ENCODE measurements at regions not wholly inside any gene's neighbourhood (a gene's known extent, or its start where the extent isn't known, plus 50 kb on each side); places are given as distances from the start of the nearest gene placed in this dataset.
"Not testable (repeated sequence)": the region's sequence is repeated elsewhere in the genome, so short reads cannot be mapped to it uniquely, and the experiment has no call there.

DNA sequence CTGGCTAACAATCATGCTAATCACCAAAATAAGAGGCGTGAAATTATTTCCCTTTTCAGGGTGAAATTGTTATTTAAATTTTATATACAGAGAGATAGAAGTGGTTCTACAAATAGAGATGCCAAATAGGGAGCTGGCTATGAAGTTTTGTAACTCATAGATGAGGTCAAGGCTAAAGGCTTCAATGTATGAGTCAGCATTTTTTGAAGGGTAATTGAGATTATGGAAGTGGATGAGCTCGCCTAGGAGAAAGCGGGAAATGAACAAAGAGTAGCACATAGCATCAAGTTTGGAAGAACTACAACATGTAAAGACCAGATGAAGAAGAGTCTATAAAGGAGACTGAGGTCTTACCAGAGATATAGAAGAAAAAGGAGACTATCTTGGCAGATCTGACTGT lies 838.1 kb downstream of the DNAJB9 start:
- intact Hi-C loops (cut with micrococcal nuclease): no loop called here

DNA sequence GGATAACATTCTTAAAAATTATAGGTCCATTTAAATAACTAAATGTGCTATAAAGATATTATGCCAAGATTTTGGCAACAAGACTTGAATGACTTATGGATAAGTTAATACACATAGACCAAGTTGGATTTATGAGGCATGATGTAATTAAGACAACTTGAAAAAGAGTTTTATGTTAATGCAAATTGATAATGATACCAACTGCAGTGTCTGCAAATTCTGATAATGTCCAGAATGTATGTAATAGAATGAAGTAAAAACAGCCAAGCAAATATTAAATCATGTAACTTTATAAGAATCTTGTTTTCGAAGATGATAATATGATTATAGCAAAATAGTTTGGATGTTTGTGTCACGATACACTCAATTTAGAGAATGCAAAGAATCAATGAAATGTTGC lies 868.3 kb downstream of the DNAJB9 start:
- Mint-ChIP-seq H3K27ac (no peak overlapping the region), H3K9me3 (peaks cover 0 to 8% (median 2%) of the 10 kb centered on the region in 11 donors), H3K4me1 (no peaks in the 10 kb centered on the region), H3K4me3 (no peak overlapping the region), H3K36me3 (no peaks in the 10 kb centered on the region), H3K27me3 (no peaks in the 10 kb centered on the region)
- Histone ChIP-seq H3K36me3 (ENCODE audit: control insufficient read depth in 2 of 3, insufficient read depth in 3 of 3, low read length in 3 of 3) (no peaks in the 10 kb centered on the region), H3K4me3 (ENCODE audit: low read length) (no peak overlapping the region), H3K9me3 (ENCODE audit: control insufficient read depth in 2 of 3, low read length in 3 of 3) (no peaks in the 10 kb centered on the region), H3K27ac (ENCODE audit: low read depth, low read length) (no peak overlapping the region), H3K27me3 (ENCODE audit: control insufficient read depth in 2 of 2, insufficient read depth in 2 of 2, low read length in 2 of 2) (no peaks in the 10 kb centered on the region), H3K4me1 (ENCODE audit: control insufficient read depth in 2 of 2, insufficient read depth in 2 of 2, low read length in 2 of 2) (no peaks in the 10 kb centered on the region)
- ATAC-seq: no peak
- ChIA-PET POLR2A (no interaction called here), CTCF (no interaction called here)
- intact Hi-C loops (cut with micrococcal nuclease): no loop called here
- DNase-seq: no peak

More for the DNA sequence above, 838.1 kb downstream of the DNAJB9 start:
- ATAC-seq (no peak), DNase-seq (no peak)
- no peak overlapping the region for H3K27ac Mint-ChIP-seq
- Histone ChIP-seq H3K4me1 (ENCODE audit: control insufficient read depth in 2 of 2, insufficient read depth in 2 of 2, low read length in 2 of 2) (no peaks in the 10 kb centered on the region), H3K4me3 (ENCODE audit: low read length) (no peak overlapping the region), H3K27me3 (ENCODE audit: control insufficient read depth in 2 of 2, insufficient read depth in 2 of 2, low read length in 2 of 2) (no peaks in the 10 kb centered on the region), H3K27ac (ENCODE audit: low read depth, low read length) (no peak overlapping the region), H3K9me3 (ENCODE audit: control insufficient read depth in 2 of 3, low read length in 3 of 3) (no peaks in the 10 kb centered on the region), H3K36me3 (ENCODE audit: control insufficient read depth in 2 of 3, insufficient read depth in 3 of 3, low read length in 3 of 3) (no peaks in the 10 kb centered on the region)
- no peaks in the 10 kb centered on the region for H3K27me3 Mint-ChIP-seq
- no peaks in the 10 kb centered on the region for H3K36me3 Mint-ChIP-seq
- CTCF ChIA-PET: no interaction called here
- H3K4me3 Mint-ChIP-seq: no peak overlapping the region
- POLR2A ChIA-PET: no interaction called here
- peaks cover 0 to 16% (median 4%) of the 10 kb centered on the region in 11 donors for H3K9me3 Mint-ChIP-seq
- H3K4me1 Mint-ChIP-seq: no peaks in the 10 kb centered on the region

DNA sequence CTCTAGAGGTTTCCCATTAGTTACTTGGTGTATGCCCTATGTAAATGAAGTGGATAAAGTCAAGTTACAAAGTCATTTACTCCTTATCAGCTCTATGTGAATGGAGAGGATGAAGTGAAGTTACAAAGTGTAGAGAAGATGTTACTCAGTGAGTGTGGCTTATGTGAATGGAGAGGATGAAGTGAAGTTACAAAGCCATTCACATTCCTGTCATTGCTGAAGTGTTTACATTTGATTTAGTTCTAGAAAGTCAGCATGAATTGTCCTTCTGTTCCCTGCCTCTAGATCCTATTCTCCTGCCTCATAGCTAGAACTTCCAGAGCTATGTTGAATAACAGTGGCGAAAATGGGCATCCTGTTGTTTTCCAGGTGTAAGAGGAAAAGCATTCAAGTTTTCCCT lies 880.1 kb downstream of the DNAJB9 start:
- H3K27me3 ChIP-seq (ENCODE audit: control insufficient read depth in 2 of 2, insufficient read depth in 2 of 2, low read length in 2 of 2): no peaks in the 10 kb centered on the region
- H3K36me3 ChIP-seq (ENCODE audit: control insufficient read depth in 2 of 3, insufficient read depth in 3 of 3, low read length in 3 of 3): no peaks in the 10 kb centered on the region
- no peaks in the 10 kb centered on the region for H3K4me1 Mint-ChIP-seq
- H3K27ac ChIP-seq (ENCODE audit: low read depth, low read length): no peak overlapping the region
- POLR2A ChIA-PET: no interaction called here
- H3K27me3 Mint-ChIP-seq: no peaks in the 10 kb centered on the region
- no peaks in the 10 kb centered on the region for H3K36me3 Mint-ChIP-seq
- ATAC-seq (no peak), DNase-seq (no peak)
- no peak overlapping the region for H3K4me3 Mint-ChIP-seq
- H3K27ac Mint-ChIP-seq: no peak overlapping the region
- H3K4me1 ChIP-seq (ENCODE audit: control insufficient read depth in 2 of 2, insufficient read depth in 2 of 2, low read length in 2 of 2): no peaks in the 10 kb centered on the region
- H3K9me3 Mint-ChIP-seq: peaks cover 0 to 18% (median 5%) of the 10 kb centered on the region in 11 donors
- H3K9me3 ChIP-seq (ENCODE audit: control insufficient read depth in 2 of 3, low read length in 3 of 3): no peaks in the 10 kb centered on the region
- no peak overlapping the region for H3K4me3 ChIP-seq (ENCODE audit: low read length)
- intact Hi-C loops (cut with micrococcal nuclease): no loop called here
- CTCF ChIA-PET: no interaction called here

DNA sequence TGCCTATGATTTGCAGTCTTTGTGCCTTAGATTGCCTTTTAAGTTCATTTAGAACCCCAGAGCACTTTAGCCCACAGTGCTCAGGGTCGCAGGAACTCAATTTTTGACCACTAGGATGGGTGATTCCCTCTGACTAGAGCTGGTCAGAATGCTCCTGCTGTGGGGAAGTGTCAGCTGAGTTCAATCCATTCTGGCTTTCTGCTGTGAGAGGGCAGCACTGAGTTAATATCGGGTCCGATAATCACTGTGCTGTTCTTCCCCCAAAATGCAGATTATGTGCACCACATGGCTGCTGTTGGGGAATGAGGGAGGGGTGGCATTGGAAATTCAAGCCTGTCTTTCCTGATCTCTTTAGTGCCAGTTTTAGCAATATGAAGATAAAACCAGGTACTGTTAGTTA lies 886.4 kb downstream of the DNAJB9 start:
- no peak overlapping the region for H3K27ac Mint-ChIP-seq
- POLR2A ChIA-PET: no interaction called here
- no peaks in the 10 kb centered on the region for H3K36me3 Mint-ChIP-seq
- intact Hi-C loops (cut with micrococcal nuclease): no loop called here
- no peak for DNase-seq
- Histone ChIP-seq H3K27ac (ENCODE audit: low read depth, low read length) (no peak overlapping the region), H3K4me3 (ENCODE audit: low read length) (no peak overlapping the region), H3K27me3 (ENCODE audit: control insufficient read depth in 2 of 2, insufficient read depth in 2 of 2, low read length in 2 of 2) (no peaks in the 10 kb centered on the region), H3K4me1 (ENCODE audit: control insufficient read depth in 2 of 2, insufficient read depth in 2 of 2, low read length in 2 of 2) (no peaks in the 10 kb centered on the region), H3K9me3 (ENCODE audit: control insufficient read depth in 2 of 3, low read length in 3 of 3) (no peaks in the 10 kb centered on the region), H3K36me3 (ENCODE audit: control insufficient read depth in 2 of 3, insufficient read depth in 3 of 3, low read length in 3 of 3) (no peaks in the 10 kb centered on the region)
- CTCF ChIA-PET: no interaction called here
- no peak for ATAC-seq
- peaks cover 2 to 21% (median 6%) of the 10 kb centered on the region in 11 donors for H3K9me3 Mint-ChIP-seq
- no peaks in the 10 kb centered on the region for H3K4me1 Mint-ChIP-seq
- no peaks in the 10 kb centered on the region for H3K27me3 Mint-ChIP-seq
- H3K4me3 Mint-ChIP-seq: no peak overlapping the region

DNA sequence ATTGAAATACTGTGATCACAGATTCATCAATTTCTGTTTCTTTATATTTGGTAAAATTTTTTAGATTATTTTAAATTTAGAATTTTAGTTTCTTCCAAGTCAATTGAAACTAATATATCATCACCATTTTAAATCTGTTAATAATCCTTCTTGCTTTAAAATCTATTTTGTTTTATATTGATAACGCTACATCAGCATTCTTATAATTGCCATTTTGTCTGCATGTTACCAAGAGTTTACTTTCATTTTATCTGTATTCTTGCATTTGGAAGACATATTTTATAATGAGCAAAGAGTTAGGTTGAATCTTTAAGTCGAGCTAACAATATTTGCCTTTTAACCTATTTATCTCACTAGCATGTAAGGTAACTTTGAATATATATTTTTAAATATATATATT lies 890.6 kb downstream of the DNAJB9 start:
- H3K4me3 Mint-ChIP-seq: no peak overlapping the region
- H3K4me1 ChIP-seq (ENCODE audit: control insufficient read depth in 2 of 2, insufficient read depth in 2 of 2, low read length in 2 of 2): no peaks in the 10 kb centered on the region
- no peaks in the 10 kb centered on the region for H3K36me3 Mint-ChIP-seq
- H3K27me3 Mint-ChIP-seq: no peaks in the 10 kb centered on the region
- H3K27ac Mint-ChIP-seq: no peak overlapping the region
- H3K9me3 ChIP-seq (ENCODE audit: control insufficient read depth in 2 of 3, low read length in 3 of 3): no peaks in the 10 kb centered on the region
- no peak for ATAC-seq
- H3K27ac ChIP-seq (ENCODE audit: low read depth, low read length): no peak overlapping the region
- ChIA-PET POLR2A (no interaction called here), CTCF (no interaction called here)
- no peak for DNase-seq
- H3K27me3 ChIP-seq (ENCODE audit: control insufficient read depth in 2 of 2, insufficient read depth in 2 of 2, low read length in 2 of 2): no peaks in the 10 kb centered on the region
- no peak overlapping the region for H3K4me3 ChIP-seq (ENCODE audit: low read length)
- peaks cover 0 to 4% (median 0%) of the 10 kb centered on the region in 11 donors for H3K9me3 Mint-ChIP-seq
- H3K4me1 Mint-ChIP-seq: no peaks in the 10 kb centered on the region
- H3K36me3 ChIP-seq (ENCODE audit: control insufficient read depth in 2 of 3, insufficient read depth in 3 of 3, low read length in 3 of 3): no peaks in the 10 kb centered on the region
- intact Hi-C loops (cut with micrococcal nuclease): no loop called here

DNA sequence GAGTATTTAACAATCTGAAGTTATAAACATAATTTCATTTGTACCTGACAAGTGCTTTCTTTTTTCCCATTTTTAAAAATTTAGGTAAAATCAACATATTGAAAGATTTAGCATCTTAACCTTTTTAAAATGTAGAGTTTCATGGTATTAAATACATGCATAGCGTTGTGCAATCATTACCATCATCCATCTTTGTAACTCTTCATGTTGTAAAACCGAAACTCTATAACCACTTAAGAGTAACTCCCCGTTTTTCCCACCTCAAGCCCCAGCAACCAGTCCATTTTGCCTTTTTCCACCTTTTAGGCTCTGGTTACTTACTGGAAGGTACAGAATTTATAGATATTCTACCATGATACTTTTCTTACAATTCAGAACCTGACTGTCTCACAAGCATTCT lies 892.5 kb downstream of the DNAJB9 start:
- Mint-ChIP-seq H3K27me3 (no peaks in the 10 kb centered on the region), H3K4me3 (no peak overlapping the region), H3K36me3 (no peaks in the 10 kb centered on the region), H3K9me3 (peaks cover 0 to 4% (median 0%) of the 10 kb centered on the region in 11 donors), H3K27ac (no peak overlapping the region), H3K4me1 (no peaks in the 10 kb centered on the region)
- POLR2A ChIA-PET: no interaction called here
- H3K4me3 ChIP-seq (ENCODE audit: low read length): no peak overlapping the region
- no peaks in the 10 kb centered on the region for H3K9me3 ChIP-seq (ENCODE audit: control insufficient read depth in 2 of 3, low read length in 3 of 3)
- no peaks in the 10 kb centered on the region for H3K27me3 ChIP-seq (ENCODE audit: control insufficient read depth in 2 of 2, insufficient read depth in 2 of 2, low read length in 2 of 2)
- H3K27ac ChIP-seq (ENCODE audit: low read depth, low read length): no peak overlapping the region
- CTCF ChIA-PET: no interaction called here
- DNase-seq: no peak
- intact Hi-C loops (cut with micrococcal nuclease): no loop called here
- H3K36me3 ChIP-seq (ENCODE audit: control insufficient read depth in 2 of 3, insufficient read depth in 3 of 3, low read length in 3 of 3): no peaks in the 10 kb centered on the region
- no peaks in the 10 kb centered on the region for H3K4me1 ChIP-seq (ENCODE audit: control insufficient read depth in 2 of 2, insufficient read depth in 2 of 2, low read length in 2 of 2)
- no peak for ATAC-seq

DNA sequence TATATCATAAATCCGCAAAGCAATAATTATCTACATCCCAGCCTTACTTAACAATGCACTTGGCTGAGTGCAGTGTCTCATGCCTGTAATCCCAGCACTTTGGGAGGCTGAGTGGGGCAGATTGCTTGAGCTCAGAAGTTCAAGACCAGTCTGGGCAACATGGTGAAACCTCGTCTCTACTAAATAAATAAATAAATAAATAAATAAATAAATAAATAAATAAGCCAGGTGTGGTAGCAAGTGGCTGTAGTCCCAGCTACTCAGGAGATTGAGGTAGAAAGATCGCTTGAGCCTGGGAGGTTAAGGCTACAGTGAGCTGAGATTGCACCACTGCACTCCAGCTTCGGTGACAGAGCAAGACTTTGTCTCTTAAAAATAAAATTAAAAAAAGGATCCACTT lies 898.1 kb downstream of the DNAJB9 start:
- H3K9me3 Mint-ChIP-seq; H3K4me1 ChIP-seq (ENCODE audit: control insufficient read depth in 2 of 2, insufficient read depth in 2 of 2, low read length in 2 of 2); H3K36me3 Mint-ChIP-seq; H3K27me3 Mint-ChIP-seq; ATAC-seq; H3K27me3 ChIP-seq (ENCODE audit: control insufficient read depth in 2 of 2, insufficient read depth in 2 of 2, low read length in 2 of 2); H3K4me3 ChIP-seq (ENCODE audit: low read length); H3K36me3 ChIP-seq (ENCODE audit: control insufficient read depth in 2 of 3, insufficient read depth in 3 of 3, low read length in 3 of 3); intact Hi-C loops (cut with micrococcal nuclease); H3K9me3 ChIP-seq (ENCODE audit: control insufficient read depth in 2 of 3, low read length in 3 of 3); H3K27ac Mint-ChIP-seq; DNase-seq; H3K27ac ChIP-seq (ENCODE audit: low read depth, low read length); H3K4me3 Mint-ChIP-seq; CTCF ChIA-PET; POLR2A ChIA-PET; H3K4me1 Mint-ChIP-seq: not testable (repeated sequence)

Measured in naive thymus-derived CD4-positive, alpha-beta T cell (primary cell).